ENCODE measurements at regions not wholly inside any gene's neighbourhood (a gene's known extent, or its start where the extent isn't known, plus 50 kb on each side); places are given as distances from the start of the nearest gene placed in this dataset.

GRCh38 chr6:2536451-2536850, 214.3 kb downstream of the MYLK4 start:
- TF ChIP-seq, protein P1, sequence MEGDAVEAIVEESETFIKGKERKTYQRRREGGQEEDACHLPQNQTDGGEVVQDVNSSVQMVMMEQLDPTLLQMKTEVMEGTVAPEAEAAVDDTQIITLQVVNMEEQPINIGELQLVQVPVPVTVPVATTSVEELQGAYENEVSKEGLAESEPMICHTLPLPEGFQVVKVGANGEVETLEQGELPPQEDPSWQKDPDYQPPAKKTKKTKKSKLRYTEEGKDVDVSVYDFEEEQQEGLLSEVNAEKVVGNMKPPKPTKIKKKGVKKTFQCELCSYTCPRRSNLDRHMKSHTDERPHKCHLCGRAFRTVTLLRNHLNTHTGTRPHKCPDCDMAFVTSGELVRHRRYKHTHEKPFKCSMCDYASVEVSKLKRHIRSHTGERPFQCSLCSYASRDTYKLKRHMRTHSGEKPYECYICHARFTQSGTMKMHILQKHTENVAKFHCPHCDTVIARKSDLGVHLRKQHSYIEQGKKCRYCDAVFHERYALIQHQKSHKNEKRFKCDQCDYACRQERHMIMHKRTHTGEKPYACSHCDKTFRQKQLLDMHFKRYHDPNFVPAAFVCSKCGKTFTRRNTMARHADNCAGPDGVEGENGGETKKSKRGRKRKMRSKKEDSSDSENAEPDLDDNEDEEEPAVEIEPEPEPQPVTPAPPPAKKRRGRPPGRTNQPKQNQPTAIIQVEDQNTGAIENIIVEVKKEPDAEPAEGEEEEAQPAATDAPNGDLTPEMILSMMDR (IDR thresholded peaks at IDR 0.05), result no peak
- TF ChIP-seq EP300 (IDR thresholded peaks at IDR 0.05) (no peak), POLR2AphosphoS5 (IDR thresholded peaks at IDR 0.05) (no peak), POLR2A (IDR thresholded peaks at IDR 0.05) (no peak)

Measured in gastroesophageal sphincter (tissue), 3 donors.